GM19468 (cell line): ENCODE measurements at regions not wholly inside any gene's neighbourhood (a gene's known extent, or its start where the extent isn't known, plus 50 kb on each side); places are given as distances from the start of the nearest gene placed in this dataset.
"Not testable (repeated sequence)": the region's sequence is repeated elsewhere in the genome, so short reads cannot be mapped to it uniquely, and the experiment has no call there.

Source experiments
- ATAC-seq: cut with Tn5 transposase; IDR thresholded peaks from one replicate; pipeline ENCODE4 v1.9.1; 2021; ENCODE audit warnings: mild to moderate bottlenecking, moderate library complexity, moderate number of reproducible peaks; ENCODE audit not compliant: unreplicated experiment; ENCODE audit errors: extremely low read depth

DNA sequence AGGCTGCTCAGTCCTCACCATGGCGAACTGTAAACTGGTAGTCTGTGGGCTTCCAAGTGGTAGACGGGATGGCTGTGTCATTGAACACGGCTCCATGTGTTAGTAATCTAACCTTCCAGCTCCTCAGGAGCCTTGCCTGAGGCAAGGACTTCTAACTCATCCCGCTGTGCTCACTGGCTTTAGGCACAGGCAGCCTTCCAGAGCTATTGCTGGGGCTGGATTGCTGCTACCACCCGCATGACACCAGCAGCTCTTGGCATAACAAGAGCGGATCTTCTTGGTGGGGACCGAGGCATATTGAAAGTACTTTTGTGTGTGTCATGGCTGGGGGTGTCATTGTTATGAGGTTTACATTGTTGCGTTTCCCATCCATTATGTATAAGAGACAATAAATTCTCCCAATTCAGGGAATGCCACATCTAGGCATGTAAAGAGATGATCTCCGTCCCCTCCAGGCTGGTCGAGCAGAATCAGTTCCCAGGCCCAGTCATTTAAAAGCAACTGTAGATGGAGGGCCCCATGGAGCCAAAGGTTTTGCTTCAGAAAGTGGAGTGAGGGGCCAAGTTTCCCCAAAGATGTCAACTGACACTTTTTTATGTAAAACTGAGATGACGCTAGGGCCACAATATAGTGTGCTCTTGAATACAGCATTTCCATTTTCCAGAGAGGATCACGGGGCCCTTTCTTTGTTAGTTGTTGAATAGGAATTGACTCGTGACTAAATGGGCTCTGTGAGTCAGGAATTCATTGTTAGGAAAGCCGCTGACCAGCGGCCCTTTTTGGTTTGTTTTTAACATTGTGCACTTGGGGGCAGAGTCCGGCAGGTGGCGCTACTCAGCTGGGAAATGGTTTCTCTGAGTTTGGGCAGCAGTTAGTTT, 759.5 kb downstream of the TAF11L14 start:
- no peak for ATAC-seq

DNA sequence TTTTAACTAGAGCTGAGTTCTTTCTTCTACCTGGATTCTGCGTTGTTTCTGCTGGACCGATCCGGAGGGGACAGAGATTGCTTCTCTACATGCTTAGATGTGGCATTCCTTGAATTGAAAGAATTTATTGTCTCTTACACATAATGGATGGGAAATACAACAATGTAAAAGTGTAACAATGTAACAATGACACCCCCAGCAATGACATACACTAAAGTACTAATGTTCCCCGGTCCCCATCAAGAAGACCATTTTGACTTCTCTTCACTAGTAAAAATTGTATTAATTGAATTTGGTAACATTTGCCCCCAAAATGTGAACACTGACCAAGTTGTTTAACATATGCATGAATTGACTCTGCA, 760.2 kb downstream of the TAF11L14 start:
- no peak for ATAC-seq

- no peak for ATAC-seq
These were observed 761.2 kb downstream of the TAF11L14 start for GRCh38 chr5:18395126-18396110.

DNA sequence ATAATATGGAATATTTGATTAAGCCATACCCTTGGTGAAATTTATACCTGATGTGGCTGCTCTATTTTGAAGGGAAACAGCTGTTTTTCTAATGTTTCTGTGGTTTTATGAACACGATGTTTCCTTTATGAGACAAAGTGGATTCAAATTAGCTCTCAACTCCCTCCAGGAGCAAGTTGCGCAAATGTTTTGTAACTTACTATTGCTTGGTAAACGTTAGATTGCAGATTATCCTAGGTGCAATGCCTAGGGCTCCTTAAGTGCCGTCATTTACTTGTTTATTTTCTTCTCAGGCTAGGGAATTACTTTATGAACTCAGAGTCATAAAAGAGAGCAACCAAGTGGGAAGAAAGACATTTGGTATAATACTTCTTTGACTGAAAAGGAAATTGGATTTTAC, 763.1 kb downstream of the TAF11L14 start:
- ATAC-seq: no peak

DNA sequence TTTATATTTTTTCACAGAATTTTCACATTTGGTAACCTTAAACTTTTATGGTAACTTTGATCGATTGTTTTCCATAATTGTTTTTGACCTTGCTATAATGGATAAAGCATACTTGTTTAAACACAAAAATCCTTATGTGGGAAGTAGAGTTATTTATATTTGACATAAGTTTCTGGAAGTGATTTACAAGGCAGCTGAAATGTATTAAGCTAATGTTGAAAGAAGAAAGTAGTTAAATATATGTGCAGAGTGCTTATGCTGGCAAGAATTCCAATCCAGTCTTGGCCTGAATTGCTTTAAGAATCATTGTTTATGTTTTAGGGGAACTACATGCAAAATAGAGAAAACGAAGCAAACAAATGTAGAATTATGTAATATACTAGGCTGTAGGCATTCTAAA, 763.6 kb downstream of the TAF11L14 start:
- ATAC-seq: no peak

DNA sequence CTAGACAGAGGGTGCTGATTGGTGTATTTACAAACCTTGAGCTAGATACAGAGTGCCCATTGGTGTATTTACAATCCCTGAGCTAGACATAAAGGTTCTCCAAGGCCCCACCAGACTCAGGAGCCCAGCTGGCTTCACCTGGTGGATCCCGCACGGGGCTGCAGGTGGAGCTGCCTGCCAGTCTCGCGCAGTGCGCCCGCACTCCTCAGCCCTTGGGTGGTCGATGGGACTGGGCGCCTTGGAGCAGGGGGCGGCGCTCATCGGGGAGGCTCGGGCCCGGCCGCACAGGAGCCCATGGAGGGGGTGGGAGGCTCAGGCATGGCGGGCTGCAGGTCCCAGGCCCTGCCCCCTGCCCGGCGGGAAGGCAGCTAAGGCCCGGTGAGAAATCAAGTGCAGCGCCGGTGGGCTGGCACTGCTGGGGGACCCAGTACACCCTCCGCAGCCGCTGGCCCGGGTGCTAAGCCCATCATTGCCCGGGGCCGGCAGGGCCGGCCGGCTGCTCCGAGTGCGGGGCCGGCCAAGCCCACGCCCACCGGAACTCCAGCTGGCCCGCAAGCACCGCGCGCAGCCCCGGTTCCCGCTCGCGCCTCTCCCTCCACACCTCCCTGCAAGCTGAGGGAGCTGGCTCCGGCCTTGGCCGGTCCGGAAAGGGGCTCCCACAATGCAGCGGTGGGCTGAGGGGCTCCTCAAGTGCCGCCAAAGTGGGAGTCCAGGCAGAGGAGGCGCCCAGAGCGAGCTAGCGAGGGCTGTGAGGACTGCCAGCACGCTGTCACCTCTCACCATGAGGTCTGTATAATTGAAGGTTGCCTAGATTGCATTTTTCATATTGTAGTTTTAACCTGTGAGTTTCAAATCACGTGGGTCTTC, 765.4 kb downstream of the TAF11L14 start:
- not testable (repeated sequence) for ATAC-seq

- ATAC-seq: no peak
These were observed 768.9 kb downstream of the TAF11L14 start for GRCh38 chr5:18403141-18403540.

DNA sequence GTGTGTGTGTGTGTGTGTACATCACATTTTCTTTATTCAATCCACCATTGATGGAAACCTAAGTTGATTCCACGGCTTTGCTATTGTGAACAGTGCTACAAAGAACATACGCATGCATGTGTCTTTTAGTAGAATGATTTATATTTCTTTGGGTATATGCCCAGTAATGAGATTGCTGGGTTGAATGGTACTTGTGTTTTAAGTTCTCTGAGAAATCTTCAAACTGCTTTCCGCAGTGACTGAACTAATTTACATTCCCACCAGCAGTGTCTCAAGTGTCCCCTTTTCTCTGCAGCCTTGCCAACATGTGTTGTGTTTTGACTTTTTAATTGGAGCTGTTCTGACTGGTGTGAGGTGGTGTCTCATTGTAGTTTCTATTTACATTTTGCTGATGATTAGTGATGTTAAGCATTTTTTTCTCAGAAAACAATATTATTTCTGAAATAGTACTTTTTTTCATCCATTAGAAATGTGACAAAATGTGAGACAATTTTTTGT, 769.7 kb downstream of the TAF11L14 start:
- ATAC-seq: no peak

GRCh38 chr5:18420711-18421110, 786.5 kb downstream of the TAF11L14 start:
- no peak for ATAC-seq

DNA sequence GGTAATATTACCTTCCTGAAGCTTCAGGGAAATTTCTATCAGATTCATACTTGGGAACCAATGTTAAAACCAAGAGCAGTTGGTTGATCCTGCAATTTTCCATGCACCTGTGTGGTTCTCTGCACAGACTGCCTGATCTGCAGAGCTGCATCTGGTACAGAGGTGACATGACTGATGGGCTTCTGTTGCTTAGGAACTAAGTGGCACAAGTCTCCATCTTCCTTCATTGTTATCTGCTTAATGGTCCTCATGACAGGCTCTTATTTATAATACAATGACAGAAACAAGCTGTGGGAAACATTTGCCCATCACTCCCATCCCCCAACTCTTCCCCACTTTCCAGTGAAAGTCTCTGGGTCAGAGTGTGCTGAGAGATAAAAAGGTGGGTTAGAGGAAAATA, 799.1 kb downstream of the TAF11L14 start:
- no peak for ATAC-seq

- no peak for ATAC-seq
These were observed 803.9 kb downstream of the TAF11L14 start for GRCh38 chr5:18438126-18438525.

- no peak for ATAC-seq
These were observed 821.3 kb downstream of the TAF11L14 start for GRCh38 chr5:18455521-18455920.

- no peak for ATAC-seq
These were observed 823.0 kb downstream of the TAF11L14 start for GRCh38 chr5:18457255-18457654.

DNA sequence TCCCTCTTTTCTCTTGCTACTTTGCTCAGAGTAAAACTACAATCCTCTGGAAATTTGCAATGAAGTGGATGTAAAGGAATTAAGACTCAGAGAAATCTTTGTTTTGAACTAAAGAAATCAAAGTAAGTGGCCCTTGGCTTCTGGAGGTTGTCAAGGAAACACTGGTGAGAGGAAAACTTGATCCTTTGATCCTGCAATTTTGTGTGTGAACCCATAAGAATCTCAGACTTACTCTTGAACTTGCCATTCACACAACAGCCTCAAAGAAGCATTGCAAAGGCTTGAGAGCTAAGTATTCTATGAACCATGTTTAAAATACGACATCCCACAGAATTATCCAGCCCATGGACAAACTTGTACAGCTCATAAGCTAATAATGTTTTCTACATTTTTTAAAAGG, 827.5 kb downstream of the TAF11L14 start:
- no peak for ATAC-seq

DNA sequence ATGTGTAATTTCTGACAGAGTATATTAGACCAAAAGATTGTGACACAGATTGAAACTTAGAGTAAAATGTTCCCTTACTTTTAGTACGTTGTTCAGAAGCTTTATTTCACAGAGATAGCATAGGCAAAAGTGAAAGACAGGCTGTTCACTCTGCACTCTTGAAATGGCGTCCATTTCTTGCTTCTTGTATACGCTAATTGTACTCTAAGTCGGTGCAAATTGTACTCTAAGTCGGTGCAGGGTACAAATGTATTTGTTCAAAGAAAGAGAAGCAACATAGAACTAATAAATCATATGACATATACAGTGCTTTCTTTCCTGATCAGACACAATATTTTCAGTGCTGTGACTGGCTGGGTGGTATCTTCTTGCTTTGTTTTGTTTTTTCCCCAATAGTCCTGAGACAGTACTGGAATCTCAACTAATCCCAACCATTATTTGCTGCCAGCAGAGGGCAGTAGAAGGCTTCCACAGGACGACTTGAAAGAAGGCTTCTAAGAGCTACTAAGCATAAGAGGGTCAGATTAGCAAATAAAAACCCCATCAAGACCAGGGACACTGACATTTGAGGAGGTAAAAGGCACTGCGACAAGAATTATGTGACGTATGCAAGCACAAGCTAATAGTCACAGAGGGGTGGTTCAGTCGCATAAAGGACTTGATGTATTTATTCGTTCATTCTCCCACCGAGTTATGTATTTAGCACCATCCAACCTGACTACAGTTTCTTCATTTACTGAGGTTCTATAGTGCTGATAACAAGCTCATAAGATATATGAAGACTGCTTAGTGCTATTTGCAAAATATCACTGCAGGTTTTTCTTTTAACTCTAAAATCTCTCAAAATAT, 831.8 kb downstream of the TAF11L14 start:
- ATAC-seq: peak; percentile 32

DNA sequence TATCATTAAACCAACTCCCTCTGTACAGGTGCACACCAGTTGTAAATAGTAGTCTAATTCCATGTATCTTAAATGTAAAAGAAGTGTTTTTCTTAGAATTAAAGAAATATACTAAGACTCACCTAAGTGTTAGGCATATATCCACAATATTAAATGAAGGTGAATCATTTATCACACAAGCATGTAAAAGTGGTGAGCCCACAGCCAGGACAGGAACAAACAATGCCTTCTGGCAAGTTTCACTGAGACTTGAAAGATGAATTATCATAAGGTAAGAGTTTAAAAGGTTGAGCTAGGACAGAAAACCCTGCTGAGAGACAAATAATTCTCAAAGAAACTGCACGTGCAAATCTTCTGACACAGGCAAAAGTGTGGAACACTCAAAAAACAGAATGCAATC, 832.5 kb downstream of the TAF11L14 start:
- no peak for ATAC-seq

DNA sequence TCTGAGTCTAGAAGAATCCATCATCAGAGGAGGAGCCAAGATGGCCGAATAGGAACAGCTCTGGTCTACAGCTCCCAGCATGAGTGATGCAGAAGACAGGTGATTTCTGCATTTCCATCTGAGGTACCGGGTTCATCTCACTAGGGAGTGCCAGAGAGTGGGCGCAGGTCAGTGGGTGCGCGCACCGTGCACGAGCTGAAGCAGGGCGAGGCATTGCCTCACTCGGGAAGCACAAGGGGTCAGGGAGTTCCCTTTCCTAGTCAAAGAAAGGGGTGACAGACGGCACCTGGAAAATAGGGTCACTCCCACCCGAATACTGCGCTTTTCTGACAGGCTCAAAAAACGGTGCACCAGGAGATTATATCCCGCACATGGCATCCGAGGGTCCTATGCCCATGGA, 837.5 kb downstream of the TAF11L14 start:
- ATAC-seq: not testable (repeated sequence)

DNA sequence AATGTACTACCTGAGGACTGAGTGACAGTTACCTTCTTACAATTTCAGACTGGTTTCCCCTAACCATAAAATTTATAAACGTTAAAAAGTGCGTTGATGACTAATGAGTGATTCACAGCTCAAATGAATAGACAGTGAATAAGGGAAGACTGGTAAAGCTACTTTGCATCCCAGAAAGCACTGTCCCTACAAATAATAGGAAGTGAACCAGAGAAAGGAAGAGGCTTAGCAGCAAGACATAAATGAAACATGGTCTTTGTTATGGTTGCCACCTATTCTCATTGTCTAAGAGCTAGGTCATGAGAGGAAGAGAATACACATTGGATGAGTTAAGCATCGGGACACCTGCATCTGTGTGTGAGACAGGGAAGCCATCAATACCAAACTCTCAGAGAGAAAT, 849.2 kb downstream of the TAF11L14 start:
- ATAC-seq: no peak

- ATAC-seq: no peak
These were observed 853.7 kb downstream of the TAF11L14 start for GRCh38 chr5:18487928-18488480.
